Suppressor macrophage (primary cell): ENCODE measurements at regions not wholly inside any gene's neighbourhood (a gene's known extent, or its start where the extent isn't known, plus 50 kb on each side); places are given as distances from the start of the nearest gene placed in this dataset.
A peak's percentile ranks its signal among the peaks of the same experiment; 100 is the strongest.

Experiments used
- DNase-seq, 4 experiments: peaks; one replicate each; pipeline ENCODE4 v3.0.0-alpha.2; 2020 to 2022

GRCh38 chr4:57460967-57461366, 350.8 kb upstream of the IGFBP7 start:
- no peak for DNase-seq

- DNase-seq = no peak
Measured at GRCh38 chr4:57448901-57449300, 338.7 kb upstream of the IGFBP7 start.

- no peak for DNase-seq
Measured at GRCh38 chr4:57448452-57448851, 338.3 kb upstream of the IGFBP7 start.

GRCh38 chr4:57446266-57446665, 336.1 kb upstream of the IGFBP7 start:
- DNase-seq = no peak

- no peak for DNase-seq
Measured at GRCh38 chr4:57445686-57446085, 335.5 kb upstream of the IGFBP7 start.

GRCh38 chr4:57444671-57445070, 334.5 kb upstream of the IGFBP7 start:
- no peak for DNase-seq

GRCh38 chr4:57443787-57444186, 333.6 kb upstream of the IGFBP7 start:
- no peak for DNase-seq

GRCh38 chr4:57443308-57443707, 333.1 kb upstream of the IGFBP7 start:
- DNase-seq = no peak

GRCh38 chr4:57442831-57443291, 332.7 kb upstream of the IGFBP7 start:
- peak in 3 of 4 experiments; percentile 5 to 30 (median 17) for DNase-seq

GRCh38 chr4:57442241-57442640, 332.1 kb upstream of the IGFBP7 start:
- DNase-seq = no peak

GRCh38 chr4:57437649-57438048, 327.5 kb upstream of the IGFBP7 start:
- no peak for DNase-seq

GRCh38 chr4:57435300-57435699, 325.1 kb upstream of the IGFBP7 start:
- no peak for DNase-seq

- DNase-seq = no peak
Measured at GRCh38 chr4:57430726-57431125, 320.5 kb upstream of the IGFBP7 start.

- DNase-seq = peak; percentile 64 to 83 (median 70)
Measured at GRCh38 chr4:57426779-57427395, 316.7 kb upstream of the IGFBP7 start.

- DNase-seq = no peak
Measured at GRCh38 chr4:57425610-57426009, 315.4 kb upstream of the IGFBP7 start.

- DNase-seq = no peak
Measured at GRCh38 chr4:57424232-57424897, 314.2 kb upstream of the IGFBP7 start.

GRCh38 chr4:57418133-57418532, 307.9 kb upstream of the IGFBP7 start:
- DNase-seq = no peak

GRCh38 chr4:57412259-57413054, 302.3 kb upstream of the IGFBP7 start:
- no peak for DNase-seq

GRCh38 chr4:57410331-57411052, 300.3 kb upstream of the IGFBP7 start:
- no peak for DNase-seq

GRCh38 chr4:57405359-57405758, 295.2 kb upstream of the IGFBP7 start:
- DNase-seq = no peak

GRCh38 chr4:57404483-57404882, 294.3 kb upstream of the IGFBP7 start:
- DNase-seq = no peak

GRCh38 chr4:57403591-57403990, 293.4 kb upstream of the IGFBP7 start:
- no peak for DNase-seq

GRCh38 chr4:57401586-57401985, 291.4 kb upstream of the IGFBP7 start:
- no peak for DNase-seq
